Bronchial epithelial cell (primary cell): ENCODE measurements at regions not wholly inside any gene's neighbourhood (a gene's known extent, or its start where the extent isn't known, plus 50 kb on each side); places are given as distances from the start of the nearest gene placed in this dataset.

Experiments used
- DNase-seq: peaks from one replicate; pipeline ENCODE4 v3.0.0-alpha.2; 2010; ENCODE audit warnings: low read depth
- FAIRE-seq: peaks from 2 replicates; lab custom pipeline; 2011; peaks lifted over from hg19 to GRCh38; lab: Jason Lieb, UNC
- H3K27me3 ChIP-seq: 2 replicates; pipeline ENCODE4 v1.5.1; 2011; ENCODE audit warnings: low read length; ENCODE audit not compliant: control insufficient read depth, insufficient read depth
- H3K36me3 ChIP-seq: 2 replicates; pipeline ENCODE4 v1.5.1; 2011; ENCODE audit warnings: low read length; ENCODE audit not compliant: control insufficient read depth, insufficient read depth
- H3K4me3 ChIP-seq: 2 replicates; pipeline ENCODE4 v1.5.1; 2011; ENCODE audit warnings: mild to moderate bottlenecking, low read depth, low read length, control low read depth
- CTCF ChIP-seq: IDR thresholded peaks from 2 replicates; pipeline ENCODE4 v1.5.1; 2011; ENCODE audit warnings: mild to moderate bottlenecking, moderate library complexity, low read length, control low read depth, inconsistent platforms; ENCODE audit not compliant: insufficient read depth, severe bottlenecking

GRCh38 chr5:60529001-60529400, 171.0 kb downstream of the DEPDC1B start:
- FAIRE-seq = no peak
- no peak for TF ChIP-seq CTCF
- Histone ChIP-seq H3K36me3 (no peaks in the 10 kb centered on the region), H3K27me3 (no peaks in the 10 kb centered on the region), H3K4me3 (no peak overlapping the region)
- no peak for DNase-seq

DNA sequence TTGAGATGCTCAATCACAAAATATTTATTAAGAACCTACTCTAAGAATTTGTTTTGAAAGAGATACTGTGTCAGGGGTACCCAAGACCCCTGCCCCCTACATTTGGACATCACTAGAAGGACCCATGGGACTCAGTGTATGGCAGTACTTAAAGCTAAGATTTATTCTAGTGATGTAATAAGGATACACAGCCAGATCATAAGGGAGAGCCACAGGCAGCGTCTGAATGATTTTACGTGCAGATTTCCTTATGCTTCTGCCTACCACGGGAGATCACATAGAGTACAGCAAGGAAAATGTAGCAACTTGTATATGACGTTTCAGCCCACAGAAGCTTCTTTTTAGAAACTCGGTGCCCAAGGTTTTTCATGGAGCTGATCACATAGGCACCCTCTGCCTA, 172.9 kb downstream of the DEPDC1B start:
- no peaks in the 10 kb centered on the region for H3K27me3 ChIP-seq
- no peak for TF ChIP-seq CTCF
- FAIRE-seq = no peak
- H3K4me3 ChIP-seq = no peak overlapping the region
- DNase-seq = no peak
- no peaks in the 10 kb centered on the region for H3K36me3 ChIP-seq

DNA sequence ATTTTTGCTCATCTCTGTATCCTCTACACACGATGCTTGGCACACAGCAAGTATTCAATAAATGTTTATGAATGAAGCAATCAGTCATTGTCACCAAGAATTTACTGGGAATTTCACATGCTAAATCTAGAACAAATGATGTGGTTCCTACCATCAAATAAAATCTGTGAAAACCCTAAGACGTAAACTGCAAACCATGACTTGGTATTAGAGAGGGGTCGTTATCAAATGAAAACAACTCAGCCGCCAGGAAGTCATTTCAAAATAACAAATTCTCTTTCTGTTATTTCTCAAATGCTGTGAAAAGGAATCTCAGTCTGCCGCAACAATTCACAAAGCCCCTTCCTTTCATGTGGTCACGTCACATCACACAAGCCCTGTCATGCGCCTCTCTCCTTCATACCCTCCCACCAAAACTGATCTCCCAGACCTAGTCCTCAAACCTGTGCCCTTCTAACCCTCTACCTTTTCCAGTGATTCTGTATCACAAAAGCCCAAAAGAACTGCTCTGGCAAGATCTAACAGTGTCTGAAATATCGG, 173.6 kb downstream of the DEPDC1B start:
- TF ChIP-seq CTCF = no peak
- no peak overlapping the region for H3K4me3 ChIP-seq
- H3K36me3 ChIP-seq = no peaks in the 10 kb centered on the region
- H3K27me3 ChIP-seq = no peaks in the 10 kb centered on the region
- no peak for FAIRE-seq
- no peak for DNase-seq

DNA sequence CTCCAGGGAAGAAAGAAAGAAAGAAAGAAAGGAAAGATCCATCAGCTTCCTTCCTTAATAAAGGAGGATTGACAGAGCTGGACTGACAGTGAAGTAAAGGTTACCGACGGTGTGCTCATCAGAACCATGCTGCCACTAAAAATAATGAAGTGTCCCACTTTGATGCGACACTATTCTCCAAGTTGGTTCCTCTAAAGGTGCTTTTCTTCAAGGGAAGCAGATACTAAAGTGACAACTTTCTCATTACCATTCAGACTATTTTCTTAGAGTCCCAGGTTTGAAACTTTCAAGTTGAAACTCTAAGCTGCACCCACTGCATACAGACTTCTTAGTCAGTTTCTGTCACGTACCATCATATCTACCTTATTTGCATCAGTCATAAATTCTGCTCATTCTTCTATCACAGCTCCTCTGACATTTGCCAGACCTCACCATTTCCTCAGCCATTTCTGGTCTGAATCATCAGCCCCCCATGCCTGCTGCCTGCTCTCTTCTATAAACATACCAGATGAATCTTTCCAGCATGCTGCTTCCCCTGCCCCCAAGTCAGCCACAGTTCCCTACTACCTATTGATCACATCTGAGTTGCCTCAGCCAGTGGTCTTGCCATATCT, 177.6 kb downstream of the DEPDC1B start:
- H3K4me3 ChIP-seq = no peak overlapping the region

GRCh38 chr5:60521376-60522291, 178.3 kb downstream of the DEPDC1B start:
- H3K36me3 ChIP-seq = no peaks in the 10 kb centered on the region
- DNase-seq (no peak), FAIRE-seq (no peak)
- TF ChIP-seq CTCF = no peak
- H3K27me3 ChIP-seq = no peaks in the 10 kb centered on the region
- H3K4me3 ChIP-seq = no peak overlapping the region

More for the DNA sequence above, 177.6 kb downstream of the DEPDC1B start:
- DNase-seq (no peak), FAIRE-seq (no peak)
- Histone ChIP-seq H3K36me3 (no peaks in the 10 kb centered on the region), H3K27me3 (no peaks in the 10 kb centered on the region)
- TF ChIP-seq CTCF = no peak
